HepG2 (cell line): ENCODE measurements at regions not wholly inside any gene's neighbourhood (a gene's known extent, or its start where the extent isn't known, plus 50 kb on each side); places are given as distances from the start of the nearest gene placed in this dataset.
A peak's percentile ranks its signal among the peaks of the same experiment; 100 is the strongest.

ENCODE experiments used
- ASH2L ChIP-seq: fragments of 300-600, 200-600 bp; sonication (generic); IDR thresholded peaks from 2 replicates; pipeline ENCODE4 v1.7.0; 2017; ENCODE audit warnings: low read depth, mild to moderate bottlenecking, moderate library complexity, mixed read lengths, low read length; ENCODE audit not compliant: insufficient read length
- ESRRA ChIP-seq: sonication (generic); formaldehyde crosslinking; IDR thresholded peaks from 2 replicates; pipeline ENCODE4 v1.5.1; 2020; ENCODE audit warnings: mild to moderate bottlenecking, low read depth, missing genetic modification reagents
- ETV6 ChIP-seq: sonication (generic); formaldehyde crosslinking; conservative IDR thresholded peaks from 2 replicates; pipeline ENCODE4 v1.4.0; 2020; ENCODE audit warnings: missing genetic modification reagents
- GATAD1 ChIP-seq: IDR thresholded peaks from 2 replicates; pipeline ENCODE4 v1.6.1; 2016; ENCODE audit warnings: missing genetic modification reagents, missing compliant biosample characterization
- KDM5A ChIP-seq: fragments of 200-600 bp; sonication (generic); IDR thresholded peaks from 2 replicates; pipeline ENCODE4 v1.7.0; 2018; ENCODE audit warnings: antibody characterized with exemption, mild to moderate bottlenecking, low read length, borderline replicate concordance
- MAFF ChIP-seq: IDR thresholded peaks from 2 replicates; pipeline ENCODE4 v1.6.1; 2011; ENCODE audit warnings: low read depth, low read length, improper control_type of control experiment
- MTF1 ChIP-seq: sonication (generic); formaldehyde crosslinking; IDR thresholded peaks from 2 replicates; pipeline ENCODE4 v1.5.0; 2020; ENCODE audit warnings: missing genetic modification reagents
- NR2C2 ChIP-seq: sonication (generic); formaldehyde crosslinking; IDR thresholded peaks from 2 replicates; pipeline ENCODE4 v1.4.0; 2020; ENCODE audit warnings: missing genetic modification reagents, mild to moderate bottlenecking, moderate library complexity, borderline replicate concordance
- PITX1 ChIP-seq: sonication (generic); formaldehyde crosslinking; IDR thresholded peaks from 2 replicates; pipeline ENCODE4 v1.5.1; 2020; ENCODE audit warnings: mild to moderate bottlenecking, missing genetic modification reagents
- PRMT3 ChIP-seq: sonication (generic); formaldehyde crosslinking; IDR thresholded peaks from 2 replicates; pipeline ENCODE4 v1.8.1; 2022; ENCODE audit warnings: low read depth, mild to moderate bottlenecking, moderate library complexity, missing genetic modification reagents, borderline replicate concordance
- RFX3 ChIP-seq: IDR thresholded peaks from 2 replicates; pipeline ENCODE4 v1.6.1; 2016; ENCODE audit warnings: missing biosample characterization, missing genetic modification reagents
- SIN3B ChIP-seq: fragments of 150-350 bp; IDR thresholded peaks from 2 replicates; pipeline ENCODE4 v1.6.1; 2014; ENCODE audit warnings: low read length
- THYN1 ChIP-seq: sonication (generic); formaldehyde crosslinking; IDR thresholded peaks from 2 replicates; pipeline ENCODE4 v1.8.1; 2023; ENCODE audit warnings: low read depth, mild to moderate bottlenecking, moderate library complexity, missing genetic modification reagents, borderline replicate concordance
- ZBTB7B ChIP-seq: sonication (generic); formaldehyde crosslinking; IDR thresholded peaks from 2 replicates; pipeline ENCODE4 v1.4.0; 2020; ENCODE audit warnings: missing genetic modification reagents
- ZFP36L2 ChIP-seq: sonication (generic); formaldehyde crosslinking; IDR thresholded peaks from 2 replicates; pipeline ENCODE4 v1.4.0; 2020; ENCODE audit warnings: missing genetic modification reagents
- ZFP37 ChIP-seq: sonication (generic); formaldehyde crosslinking; IDR thresholded peaks from 2 replicates; pipeline ENCODE4 v1.4.0; 2020; ENCODE audit warnings: missing genetic modification reagents, borderline replicate concordance
- ZFX ChIP-seq: sonication (generic); formaldehyde crosslinking; IDR thresholded peaks from 2 replicates; pipeline ENCODE4 v1.4.0; 2020; ENCODE audit warnings: mild to moderate bottlenecking, low read depth, missing genetic modification reagents, moderate library complexity
- ZNF124 ChIP-seq: sonication (generic); formaldehyde crosslinking; IDR thresholded peaks from 2 replicates; pipeline ENCODE4 v1.4.0; 2020; ENCODE audit warnings: missing genetic modification reagents
- ZNF207 ChIP-seq: fragments of 450-650 bp; IDR thresholded peaks from 2 replicates; pipeline ENCODE4 v1.6.1; 2016; ENCODE audit warnings: antibody characterized with exemption, borderline replicate concordance
- ZNF331 ChIP-seq: sonication (generic); formaldehyde crosslinking; IDR thresholded peaks from 2 replicates; pipeline ENCODE4 v1.4.0; 2020; ENCODE audit warnings: missing genetic modification reagents
- ZNF484 ChIP-seq: sonication (generic); formaldehyde crosslinking; IDR thresholded peaks from 2 replicates; pipeline ENCODE4 v1.5.1; 2020; ENCODE audit warnings: mild to moderate bottlenecking, low read depth, missing genetic modification reagents, borderline replicate concordance
- ZNF629 ChIP-seq: sonication (generic); formaldehyde crosslinking; conservative IDR thresholded peaks from 2 replicates; pipeline ENCODE4 v1.5.0; 2020; ENCODE audit warnings: missing genetic modification reagents
- ZNF709 ChIP-seq: sonication (generic); formaldehyde crosslinking; IDR thresholded peaks from 2 replicates; pipeline ENCODE4 v1.5.0; 2020; ENCODE audit warnings: mild to moderate bottlenecking, missing genetic modification reagents
- ZNF780A ChIP-seq: sonication (generic); formaldehyde crosslinking; IDR thresholded peaks from 2 replicates; pipeline ENCODE4 v1.8.0; 2022; ENCODE audit warnings: mild to moderate bottlenecking, missing genetic modification reagents, moderate library complexity
- ZNF850 ChIP-seq: sonication (generic); formaldehyde crosslinking; conservative IDR thresholded peaks from 2 replicates; pipeline ENCODE4 v1.9.0; 2021; ENCODE audit warnings: mild to moderate bottlenecking, missing genetic modification reagents
- TF ChIP-seq, protein P1 (sequence below): sonication (generic); formaldehyde crosslinking; IDR thresholded peaks from 2 replicates; pipeline ENCODE4 v1.5.0; 2020; ENCODE audit warnings: mild to moderate bottlenecking, missing genetic modification reagents
- TF ChIP-seq, protein P2 (sequence below): sonication (generic); formaldehyde crosslinking; IDR thresholded peaks from 2 replicates; pipeline ENCODE4 v1.9.0; 2021; ENCODE audit warnings: missing genetic modification reagents, mild to moderate bottlenecking, borderline replicate concordance

DNA sequence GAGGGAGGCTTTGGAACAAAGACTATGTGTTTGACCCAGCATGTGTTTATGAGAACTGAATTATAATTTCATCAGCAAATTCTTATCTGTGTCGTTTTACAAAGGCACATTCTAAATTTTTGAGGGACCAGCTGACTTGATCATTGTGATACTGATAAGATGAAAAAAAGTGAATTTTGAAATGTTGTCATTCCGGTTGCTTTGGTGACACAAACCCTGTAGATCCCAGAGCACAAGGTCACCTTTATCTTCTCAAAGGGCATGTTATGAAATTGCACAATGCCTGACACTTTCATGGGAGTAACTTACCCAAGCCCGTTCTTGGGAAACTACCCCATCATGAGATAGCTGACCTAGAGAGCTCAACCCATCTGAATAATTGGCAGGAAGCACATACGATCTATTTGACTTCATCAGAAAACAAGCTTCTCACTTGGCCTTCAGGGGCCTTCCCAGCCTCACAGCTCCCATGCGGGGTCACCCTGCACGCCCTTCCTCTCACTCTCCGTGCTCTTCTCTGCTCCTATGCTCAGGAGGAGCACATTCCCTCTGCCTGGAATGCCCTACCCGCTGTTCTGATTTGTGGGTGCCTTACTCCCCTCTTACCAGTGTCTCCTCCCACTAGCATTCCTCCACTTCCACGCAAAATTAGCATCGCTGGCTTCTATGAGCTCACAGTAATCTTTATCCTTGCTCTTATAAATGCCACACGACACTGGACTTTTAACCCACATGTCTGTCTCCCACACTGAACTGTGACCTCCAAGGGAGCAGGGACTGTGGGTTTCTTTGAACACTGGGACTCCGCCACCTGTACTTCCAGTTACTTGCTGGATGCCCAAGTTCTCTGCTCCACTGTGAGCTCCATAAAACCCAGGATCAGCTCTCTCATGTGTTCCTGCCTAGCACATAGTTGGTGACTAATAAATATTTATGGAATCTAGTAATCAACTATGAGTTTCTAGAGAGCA lies 555.8 kb upstream of the ID2 start (continued):
- TF ChIP-seq SIN3B (no peak), THYN1 (CRISPR knock-in tag) (no peak), ZNF331 (CRISPR knock-in tag) (peak; percentile 98), ZNF709 (CRISPR knock-in tag) (peak; percentile 92; the same call in 1 of the 2 replicates), ZNF124 (peak; percentile 94), RFX3 (CRISPR knock-in tag) (peak; percentile 88), ZFX (CRISPR knock-in tag) (peak; percentile 71), ZFP36L2 (no peak), ZNF484 (no peak), PRMT3 (0 out of 2 replicates have a peak, but pooled peaks have one; percentile 45), KDM5A (no peak), ZBTB7B (CRISPR knock-in tag) (no peak; the same call in none of the 2 replicates), ESRRA (CRISPR knock-in tag) (peak; percentile 100), MAFF (peak; percentile 28; the same call in 1 of the 2 replicates), ZNF850 (CRISPR knock-in tag) (no peak), ZNF780A (CRISPR knock-in tag) (no peak; the same call in 1 of the 2 replicates), MTF1 (no peak), ETV6 (CRISPR knock-in tag) (peak; percentile 39; the same call in 1 of the 2 replicates), ZFP37 (CRISPR knock-in tag) (peak; percentile 81), ZNF629 (CRISPR knock-in tag) (peak; percentile 57), PITX1 (CRISPR knock-in tag) (peak; percentile 97), ZNF207 (no peak), ASH2L (peak; percentile 97), NR2C2 (CRISPR knock-in tag) (peak; percentile 91), GATAD1 (CRISPR knock-in tag) (peak; percentile 56; the same call in 1 of the 2 replicates)
- TF ChIP-seq, protein P1, sequence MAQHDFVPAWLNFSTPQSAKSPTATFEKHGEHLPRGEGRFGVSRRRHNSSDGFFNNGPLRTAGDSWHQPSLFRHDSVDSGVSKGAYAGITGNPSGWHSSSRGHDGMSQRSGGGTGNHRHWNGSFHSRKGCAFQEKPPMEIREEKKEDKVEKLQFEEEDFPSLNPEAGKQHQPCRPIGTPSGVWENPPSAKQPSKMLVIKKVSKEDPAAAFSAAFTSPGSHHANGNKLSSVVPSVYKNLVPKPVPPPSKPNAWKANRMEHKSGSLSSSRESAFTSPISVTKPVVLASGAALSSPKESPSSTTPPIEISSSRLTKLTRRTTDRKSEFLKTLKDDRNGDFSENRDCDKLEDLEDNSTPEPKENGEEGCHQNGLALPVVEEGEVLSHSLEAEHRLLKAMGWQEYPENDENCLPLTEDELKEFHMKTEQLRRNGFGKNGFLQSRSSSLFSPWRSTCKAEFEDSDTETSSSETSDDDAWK (CRISPR knock-in tag): no peak
- TF ChIP-seq, protein P2, sequence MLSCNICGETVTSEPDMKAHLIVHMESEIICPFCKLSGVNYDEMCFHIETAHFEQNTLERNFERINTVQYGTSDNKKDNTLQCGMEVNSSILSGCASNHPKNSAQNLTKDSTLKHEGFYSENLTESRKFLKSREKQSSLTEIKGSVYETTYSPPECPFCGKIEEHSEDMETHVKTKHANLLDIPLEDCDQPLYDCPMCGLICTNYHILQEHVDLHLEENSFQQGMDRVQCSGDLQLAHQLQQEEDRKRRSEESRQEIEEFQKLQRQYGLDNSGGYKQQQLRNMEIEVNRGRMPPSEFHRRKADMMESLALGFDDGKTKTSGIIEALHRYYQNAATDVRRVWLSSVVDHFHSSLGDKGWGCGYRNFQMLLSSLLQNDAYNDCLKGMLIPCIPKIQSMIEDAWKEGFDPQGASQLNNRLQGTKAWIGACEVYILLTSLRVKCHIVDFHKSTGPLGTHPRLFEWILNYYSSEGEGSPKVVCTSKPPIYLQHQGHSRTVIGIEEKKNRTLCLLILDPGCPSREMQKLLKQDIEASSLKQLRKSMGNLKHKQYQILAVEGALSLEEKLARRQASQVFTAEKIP (CRISPR knock-in tag): no peak
